NOMO-1 (cell line): ENCODE measurements at regions not wholly inside any gene's neighbourhood (a gene's known extent, or its start where the extent isn't known, plus 50 kb on each side); places are given as distances from the start of the nearest gene placed in this dataset.

ENCODE experiments used
- DNase-seq, 2 experiments: peaks; one replicate each; lab custom pipeline; 2025; ENCODE audit not compliant: unreplicated experiment in 2 of 2; lab: John Stamatoyannopoulos, UW

DNA sequence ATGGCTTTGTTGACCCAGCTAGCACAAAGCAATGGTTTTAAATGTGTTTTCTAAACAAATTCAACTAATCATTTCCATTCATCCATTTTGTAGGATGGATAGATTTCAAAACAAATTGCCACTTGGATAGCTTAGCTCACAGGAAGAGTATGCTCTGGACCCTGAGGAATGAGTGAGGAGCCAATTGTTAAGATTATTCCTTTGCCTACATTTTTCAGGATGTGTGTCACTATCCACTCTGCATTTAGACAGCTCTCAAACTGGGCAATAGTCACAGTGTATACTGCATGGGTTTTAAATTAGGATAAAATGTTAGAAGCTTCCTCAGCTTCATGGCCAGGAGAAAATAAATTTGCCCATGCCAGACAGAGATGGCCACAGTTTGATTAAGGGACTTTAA is 605.6 kb upstream of the TEX47 start:
- no peak for DNase-seq

DNA sequence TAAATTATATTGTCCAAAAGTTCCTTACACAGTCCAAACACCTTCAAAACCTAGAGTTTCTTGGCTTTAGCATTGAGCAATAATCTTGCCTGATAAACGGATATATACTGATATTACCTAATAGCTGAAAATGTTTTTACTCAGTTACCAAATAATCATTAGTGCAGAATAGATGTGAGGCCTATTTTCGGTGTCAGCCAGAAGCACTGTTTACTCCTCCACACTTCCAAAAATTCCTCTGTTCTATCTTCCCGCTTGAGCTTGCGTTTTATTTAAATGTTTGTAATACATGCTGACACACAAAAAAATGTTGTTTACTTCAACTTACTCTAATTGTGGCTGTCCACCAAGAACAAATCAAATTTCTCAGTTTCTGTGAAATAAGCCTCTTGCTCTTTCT is 606.2 kb upstream of the TEX47 start:
- DNase-seq: no peak

DNA sequence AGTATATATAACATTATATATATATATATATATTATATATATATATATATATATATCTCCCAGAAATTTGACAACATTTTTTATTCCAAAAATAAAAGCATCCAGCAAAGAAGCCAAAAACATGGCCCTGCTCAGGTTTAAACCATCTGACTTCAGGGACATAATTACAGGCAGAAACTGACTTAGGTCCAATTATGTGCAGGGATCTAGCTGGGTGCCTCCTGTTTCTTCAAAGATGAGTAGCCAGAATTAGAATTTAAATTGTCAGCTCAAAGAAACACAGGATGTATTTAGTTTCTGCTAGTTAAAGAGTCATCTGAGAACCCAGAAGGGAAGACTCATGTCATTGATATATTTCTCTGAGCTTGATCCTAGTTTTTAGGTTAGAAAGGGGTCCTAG is 656.4 kb upstream of the TEX47 start:
- DNase-seq: no peak

DNA sequence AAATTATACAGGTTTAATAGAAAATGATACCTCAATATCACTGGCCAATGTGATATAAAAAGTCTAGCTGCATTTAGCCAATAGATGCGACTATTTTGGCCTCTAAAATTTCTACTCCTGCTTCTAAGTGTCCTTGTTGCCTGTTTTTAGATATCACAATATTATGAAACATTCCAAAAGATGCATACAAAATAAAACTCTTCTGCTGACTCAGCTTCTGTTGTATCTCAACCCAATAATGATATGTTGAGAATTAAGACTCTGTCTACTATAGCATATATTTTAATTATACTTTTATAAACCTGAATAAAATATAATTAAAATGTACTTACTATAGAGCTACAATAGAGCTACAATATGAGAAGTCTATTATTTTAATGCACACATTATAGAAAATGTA is 661.0 kb upstream of the TEX47 start:
- DNase-seq: no peak

DNA sequence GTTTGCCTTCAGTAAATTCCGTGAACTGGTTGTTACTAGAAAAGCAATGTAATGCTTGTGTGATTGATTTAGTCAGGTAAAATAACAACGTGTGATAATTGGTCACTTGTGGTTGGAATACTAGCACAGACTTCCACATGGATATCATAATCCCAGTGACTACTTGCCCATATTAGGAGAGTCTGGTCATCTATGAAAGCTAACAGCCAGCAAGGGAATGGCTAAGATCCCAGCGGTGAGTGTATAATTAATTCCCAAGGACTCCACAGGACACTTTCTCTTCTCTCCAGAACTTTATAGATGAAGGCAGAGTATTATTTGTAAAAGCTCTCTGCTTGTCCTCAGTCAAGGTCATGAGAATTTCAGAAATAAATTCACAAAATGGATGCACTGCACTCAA is 662.6 kb upstream of the TEX47 start:
- no peak for DNase-seq

DNA sequence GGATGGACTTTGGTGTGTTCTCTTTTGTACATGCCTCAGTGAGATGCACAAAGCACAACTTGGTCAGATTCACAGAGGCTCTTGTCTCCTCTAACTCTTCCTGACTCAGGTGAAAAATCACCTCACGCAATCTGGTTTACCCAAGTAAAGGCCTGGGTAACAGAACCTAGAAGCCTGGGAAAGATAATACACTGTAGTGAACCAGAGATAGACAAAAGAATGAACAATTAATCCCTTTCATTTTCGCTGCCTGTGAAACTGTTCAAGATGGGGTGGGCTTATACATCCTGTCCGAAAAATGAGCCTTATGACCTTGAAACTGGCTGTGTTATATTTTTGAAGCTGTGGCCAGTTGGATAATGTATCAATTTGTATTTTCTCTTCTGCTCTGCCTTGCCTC is 678.9 kb upstream of the TEX47 start:
- DNase-seq: no peak

DNA sequence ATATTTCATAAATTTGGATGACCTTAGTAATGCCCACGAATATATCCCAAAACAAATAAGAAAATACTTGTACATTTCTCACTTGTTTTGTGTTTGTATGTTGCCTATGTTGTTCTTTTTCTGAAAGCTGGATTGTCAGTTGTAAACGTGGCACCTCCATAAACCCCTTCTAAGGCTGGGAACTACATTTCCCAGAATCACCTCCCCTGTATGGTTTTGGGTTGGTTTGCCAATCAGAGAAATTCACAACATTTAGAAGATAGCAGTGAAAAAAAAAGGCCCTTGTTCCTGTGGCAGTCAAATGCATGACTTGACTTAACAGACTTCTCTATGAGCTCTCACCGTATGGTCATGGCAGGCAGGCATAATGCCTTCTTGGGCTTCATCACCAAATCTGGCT is 676.3 kb upstream of the STEAP1 start:
- no peak for DNase-seq

DNA sequence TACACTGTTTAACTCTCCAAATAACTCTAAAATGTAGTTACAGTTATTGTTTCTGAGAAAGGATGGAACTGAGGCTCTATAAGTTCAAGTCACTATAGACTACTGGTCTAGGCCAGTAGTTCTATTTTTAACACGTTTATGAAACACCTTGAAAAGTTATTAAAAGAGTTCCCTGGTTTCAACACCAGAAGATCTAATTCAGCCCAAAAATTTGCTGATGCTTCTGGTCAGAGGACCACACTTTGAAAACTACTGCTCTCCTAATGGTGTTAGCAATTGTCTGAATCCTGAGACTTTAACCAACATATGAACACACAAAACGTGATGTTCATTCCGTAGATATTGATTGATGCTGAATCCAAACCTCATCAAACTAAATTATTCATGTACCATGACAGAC is 658.6 kb upstream of the STEAP1 start:
- no peak for DNase-seq

DNA sequence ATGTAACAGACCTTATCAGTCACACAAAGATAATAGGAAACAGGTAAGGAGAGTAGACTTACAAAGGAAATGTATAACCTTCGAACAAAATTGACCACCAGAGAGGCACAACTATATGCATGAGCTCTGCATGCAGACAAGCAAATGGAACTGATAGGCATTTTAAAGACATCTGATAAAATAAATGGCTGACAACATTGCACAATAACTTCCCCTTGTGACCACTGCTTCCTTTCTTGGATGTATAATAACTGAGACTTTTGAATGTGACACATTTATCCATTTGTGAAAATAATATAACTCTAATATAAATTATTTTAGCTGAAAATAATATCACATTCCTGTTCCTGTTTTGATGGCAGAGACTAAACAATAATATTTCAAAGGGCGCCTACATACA is 654.2 kb upstream of the STEAP1 start:
- peak in 1 of 2 experiments; percentile 18 for DNase-seq

DNA sequence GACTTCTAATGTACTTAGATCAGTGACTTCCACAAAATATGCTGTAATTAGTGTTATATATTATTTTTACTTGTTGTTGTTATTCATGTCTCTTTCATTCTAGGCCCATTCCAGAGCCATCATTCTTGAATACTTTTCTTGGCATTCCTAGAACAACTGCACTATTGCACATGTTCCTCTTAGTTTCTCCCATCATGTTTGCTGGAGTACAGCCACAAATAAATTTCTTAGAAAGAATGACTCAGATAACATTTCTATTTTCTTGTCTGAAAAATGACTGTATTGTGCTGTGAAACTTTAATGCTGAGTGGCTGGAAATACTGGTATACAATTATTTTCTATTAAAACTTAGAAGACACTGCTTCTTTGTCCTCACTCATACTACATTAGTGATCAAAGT is 651.0 kb upstream of the STEAP1 start:
- DNase-seq: no peak

DNA sequence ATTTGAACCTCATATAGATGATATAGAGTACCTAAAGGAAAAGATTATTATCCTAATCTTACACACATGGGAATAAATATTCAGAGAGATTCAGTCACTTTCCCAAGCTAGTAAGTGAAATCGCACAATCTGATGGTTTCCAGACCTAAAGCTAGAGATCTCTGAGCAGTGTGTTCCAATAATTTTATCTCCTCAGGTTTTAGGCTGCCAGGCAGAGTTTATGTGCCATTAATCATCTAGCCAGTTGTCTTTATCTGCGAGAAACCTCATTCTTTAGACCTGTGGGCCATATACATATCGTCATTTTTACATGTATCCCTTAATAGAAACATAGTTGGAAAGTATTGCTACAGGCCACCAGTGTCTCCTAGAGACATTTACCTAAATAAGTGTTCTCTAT is 647.2 kb upstream of the STEAP1 start:
- DNase-seq: no peak

DNA sequence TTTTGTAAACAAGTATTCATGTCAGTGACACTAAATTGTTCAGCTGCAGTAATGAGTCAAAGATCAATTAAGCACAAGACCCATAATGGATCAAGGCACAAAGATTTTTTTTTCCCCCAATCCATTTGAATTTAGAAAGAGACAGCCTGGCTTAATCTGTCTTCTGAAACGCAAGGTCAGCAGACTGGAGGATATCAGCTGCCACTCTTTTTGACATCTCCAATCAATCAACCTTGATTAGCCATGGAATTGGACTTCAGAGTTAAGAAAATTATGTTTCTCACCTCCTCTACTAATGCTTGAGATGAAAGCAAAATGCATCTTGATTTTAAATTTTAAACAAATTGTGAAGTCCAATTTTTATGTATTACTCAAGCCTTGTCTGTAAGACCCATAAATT is 642.4 kb upstream of the STEAP1 start:
- no peak for DNase-seq

DNA sequence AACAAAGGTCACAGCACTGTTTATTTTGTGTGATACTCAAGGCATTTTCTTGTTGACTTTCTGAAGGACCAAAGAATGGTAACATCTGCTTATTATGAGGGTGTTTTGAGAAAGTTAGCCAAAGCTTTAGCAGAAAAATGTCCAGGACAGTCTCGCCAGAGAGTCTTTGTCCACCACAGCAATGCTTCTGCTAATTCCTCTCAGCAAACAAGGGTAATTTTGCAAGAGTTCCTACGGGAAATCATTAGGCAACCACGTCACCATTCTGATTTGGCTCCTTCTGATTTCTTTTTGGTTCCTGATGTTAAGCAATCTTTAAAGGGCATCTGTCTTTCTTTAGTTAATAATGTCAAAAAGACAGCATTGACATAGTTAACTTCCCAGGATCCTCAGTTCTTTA is 639.3 kb upstream of the STEAP1 start:
- no peak for DNase-seq

DNA sequence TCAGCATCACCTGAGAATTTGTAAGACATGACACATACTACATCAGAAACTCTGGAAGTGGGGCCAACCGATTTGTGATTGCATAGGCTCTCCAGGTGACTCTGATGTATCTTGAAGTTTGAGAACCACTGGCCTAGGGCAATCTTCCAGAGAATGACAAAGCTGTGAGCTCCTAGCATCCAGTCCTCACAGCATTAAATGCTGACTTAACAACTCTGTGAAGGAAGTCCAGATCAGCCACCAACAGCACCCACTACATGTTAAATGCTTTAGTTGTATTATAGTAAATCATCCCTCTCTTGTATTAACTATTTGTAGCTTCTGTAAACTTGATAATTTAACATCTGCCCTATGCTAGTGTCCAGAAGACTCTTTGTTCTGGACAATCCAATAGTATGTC is 636.5 kb upstream of the STEAP1 start:
- DNase-seq: no peak

DNA sequence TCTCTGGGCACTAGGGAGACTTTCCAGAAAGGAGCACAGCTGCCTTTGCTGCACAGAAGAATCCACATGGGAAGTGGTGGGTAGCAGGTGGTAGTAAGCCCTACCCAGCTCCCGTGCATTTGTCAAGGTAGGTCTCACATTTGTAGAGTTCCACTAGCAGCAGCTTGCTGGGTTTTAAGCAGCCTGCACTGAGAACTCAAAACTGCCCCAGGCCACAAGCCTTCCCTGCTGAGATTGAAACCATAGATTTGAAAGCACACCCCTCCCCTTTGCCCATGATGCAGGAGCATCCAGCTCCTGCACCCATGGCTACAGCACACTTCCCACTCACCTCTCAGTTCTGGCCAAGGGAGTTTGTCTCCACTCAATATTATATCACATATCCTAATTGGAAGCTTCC is 604.5 kb upstream of the STEAP1 start:
- no peak for DNase-seq

DNA sequence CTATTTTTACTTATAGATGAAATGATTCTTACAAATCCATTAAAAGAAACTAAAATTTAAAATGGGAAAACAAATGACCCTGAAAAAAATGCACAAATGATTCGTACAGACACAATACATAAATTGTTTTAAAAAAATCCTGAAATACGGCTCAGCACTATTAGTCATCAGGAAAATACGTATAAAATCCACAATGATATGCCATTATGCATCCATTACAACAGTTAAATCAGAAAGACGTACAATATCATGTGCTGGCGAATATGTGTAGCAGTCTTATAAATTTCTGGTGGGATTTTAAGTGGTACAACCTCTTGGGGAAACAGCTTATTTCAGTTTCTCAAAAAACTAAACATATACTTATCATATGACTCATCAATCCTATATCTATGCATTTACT is 600.1 kb upstream of the STEAP1 start:
- DNase-seq: no peak

DNA sequence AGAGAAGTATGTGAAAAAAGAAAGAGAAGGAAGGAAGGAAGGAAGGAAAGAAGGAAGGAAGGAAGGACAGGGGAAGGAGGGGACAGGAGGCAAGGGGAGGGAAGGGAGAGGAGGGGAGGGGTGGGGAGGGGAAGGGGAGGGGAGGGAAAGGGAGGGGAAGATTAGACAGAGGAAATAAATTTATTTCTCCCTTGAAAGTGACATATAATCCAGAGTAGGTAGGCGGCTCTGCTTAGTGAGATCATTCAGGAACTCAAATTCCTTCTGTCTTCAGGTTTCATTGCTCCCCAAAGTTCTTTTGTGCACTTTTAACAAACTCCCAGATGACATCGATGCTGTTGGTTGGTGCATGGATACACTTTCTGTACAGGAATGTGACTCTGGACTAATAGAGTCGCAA is 594.7 kb upstream of the STEAP1 start:
- DNase-seq: no peak

DNA sequence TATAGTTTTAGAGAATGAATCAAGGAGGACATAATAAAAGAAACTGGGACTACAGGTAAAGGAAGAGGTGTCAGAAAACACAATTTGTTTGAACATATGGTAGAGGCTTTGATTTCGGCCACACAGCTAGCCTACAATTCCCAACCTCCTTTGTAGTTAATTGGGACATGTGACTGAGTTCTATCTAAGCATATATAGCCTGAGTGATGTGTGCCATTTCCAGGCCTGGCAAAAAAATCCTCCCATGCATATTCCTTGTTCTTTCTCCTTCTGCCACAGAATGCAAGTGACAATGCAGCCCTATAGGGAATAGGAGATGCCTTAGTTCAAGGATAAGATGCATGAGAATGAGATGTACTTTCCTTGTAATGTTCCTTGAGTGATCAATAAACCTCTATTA is 590.7 kb upstream of the STEAP1 start:
- DNase-seq: no peak

DNA sequence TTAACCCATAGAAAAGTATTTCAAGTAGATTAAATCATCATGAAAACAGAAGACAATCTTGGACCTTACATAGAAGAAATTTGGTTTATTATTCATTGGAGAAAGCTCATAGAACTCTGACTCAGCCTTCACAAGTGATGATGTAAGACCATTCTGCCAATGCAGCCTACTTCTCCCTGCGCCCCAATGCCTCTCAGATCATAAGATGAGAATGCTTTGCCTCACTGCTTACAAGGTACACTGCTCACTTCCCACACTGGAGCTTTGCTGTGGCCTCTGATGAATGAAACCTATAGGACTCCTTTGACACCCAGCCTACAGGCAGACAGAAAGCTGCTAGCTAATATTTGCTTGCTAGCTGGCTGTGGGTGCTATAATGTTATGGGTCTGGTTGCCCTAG is 569.4 kb upstream of the STEAP1 start:
- DNase-seq: no peak

DNA sequence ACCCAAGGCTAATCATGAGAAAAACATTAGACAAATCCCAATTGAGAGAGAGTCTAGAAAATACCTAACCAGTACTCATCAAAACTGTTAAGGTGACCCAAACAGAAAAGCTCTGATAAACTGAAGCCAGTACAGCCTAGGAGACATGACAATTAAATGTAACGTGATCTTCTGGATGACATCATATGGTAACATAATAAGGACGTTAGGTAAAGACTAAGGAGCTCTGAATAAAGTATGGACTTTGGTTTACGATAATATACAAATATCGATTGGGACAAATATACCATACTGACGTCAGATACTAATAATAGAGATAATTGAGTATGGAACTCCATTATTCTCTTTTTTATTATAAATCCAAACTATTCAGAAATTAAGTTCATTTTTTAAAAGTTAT is 561.1 kb upstream of the STEAP1 start:
- DNase-seq: no peak

DNA sequence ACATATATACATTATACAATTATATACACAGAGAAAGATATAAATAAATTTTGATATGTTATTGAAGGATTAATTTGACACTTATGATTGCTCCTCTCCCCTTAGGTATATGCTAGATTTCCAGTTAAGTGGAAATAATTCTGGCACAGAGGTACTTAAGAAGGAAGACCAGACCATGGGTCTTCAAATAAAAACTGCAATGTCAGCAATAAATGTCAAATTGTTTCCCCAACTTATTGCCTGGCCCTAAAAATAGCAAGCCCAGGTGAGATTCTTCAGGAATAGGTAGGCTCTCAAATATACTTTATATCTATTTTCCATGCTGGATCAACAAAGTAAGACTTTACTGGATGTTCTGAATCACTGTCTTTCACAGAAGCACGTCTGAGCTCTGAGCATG is 551.3 kb upstream of the STEAP1 start:
- DNase-seq: no peak

DNA sequence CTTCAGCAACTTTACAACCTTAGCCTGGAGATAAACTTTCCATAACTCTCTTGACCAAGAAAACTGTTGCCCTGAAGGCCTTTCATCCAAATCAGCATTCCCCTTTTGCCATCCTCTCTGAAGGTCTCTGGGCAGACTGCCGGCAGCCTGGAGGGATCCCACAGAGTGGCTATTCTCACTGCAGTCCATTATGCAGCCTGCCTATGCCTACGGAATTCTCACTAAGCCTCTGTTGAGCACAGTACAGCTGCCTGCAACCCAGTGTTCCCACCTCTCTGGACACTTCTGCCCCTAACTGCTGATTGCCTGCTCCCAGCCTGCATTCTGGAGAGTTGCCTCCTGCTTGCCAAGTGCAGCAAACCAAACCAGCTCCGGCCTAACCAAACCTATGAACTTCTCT is 548.9 kb upstream of the STEAP1 start:
- DNase-seq: no peak

DNA sequence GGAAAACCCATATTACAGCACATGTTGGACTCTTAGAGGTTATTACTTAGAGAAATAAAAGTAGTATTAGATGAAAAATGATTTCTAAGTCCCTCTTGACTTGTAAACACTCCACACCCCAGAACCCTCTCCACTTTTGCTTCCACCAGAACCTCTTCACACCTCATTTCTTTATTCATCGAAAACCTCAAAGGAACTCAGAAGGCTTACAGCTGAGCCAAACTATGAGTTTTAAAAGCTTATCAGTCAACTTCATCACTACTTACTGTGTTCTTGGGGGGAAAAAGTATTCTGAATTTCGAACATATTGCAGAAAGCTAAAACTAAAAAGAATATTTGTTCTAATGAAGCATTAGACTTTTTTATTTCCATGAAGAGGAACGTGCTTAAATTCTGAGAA is 547.8 kb upstream of the STEAP1 start:
- DNase-seq: no peak

DNA sequence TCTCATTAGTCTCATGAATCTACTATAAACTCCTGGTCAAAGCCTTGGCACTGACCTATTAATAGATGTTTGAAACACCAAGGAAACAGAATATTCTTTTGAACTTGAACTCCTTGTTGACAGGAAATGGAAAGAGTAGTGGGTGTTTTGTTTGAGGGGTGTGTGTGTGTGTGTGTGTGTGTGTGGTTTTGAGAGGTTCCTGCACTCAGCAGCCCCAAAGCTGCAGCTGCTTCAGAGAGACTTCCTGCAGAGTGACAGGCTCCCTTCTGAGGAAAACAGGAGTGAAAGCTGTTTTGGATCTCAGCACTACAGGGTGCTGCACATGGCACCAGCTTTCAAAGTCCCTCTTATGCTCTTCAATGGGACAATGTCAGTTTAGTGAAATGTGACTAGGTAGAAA is 546.5 kb upstream of the STEAP1 start:
- DNase-seq: no peak
